ENCODE measurements at regions not wholly inside any gene's neighbourhood (a gene's known extent, or its start where the extent isn't known, plus 50 kb on each side); places are given as distances from the start of the nearest gene placed in this dataset.

GRCh38 chr15:31503256-31503655 is 176.6 kb downstream of the KLF13 start:
- no peak for TF ChIP-seq REST (IDR thresholded peaks at IDR 0.05; ENCODE audit: insufficient read depth in 1 of 2, low read depth in 2 of 2, low read length in 2 of 2)
- TF ChIP-seq SIN3A (IDR thresholded peaks at IDR 0.05; ENCODE audit: borderline replicate concordance, insufficient read depth, low read length), result no peak
- no peak for TF ChIP-seq POLR2AphosphoS5 (IDR thresholded peaks at IDR 0.05; ENCODE audit: low read depth, low read length)
- no peak for TF ChIP-seq TAF1 (IDR thresholded peaks at IDR 0.05; ENCODE audit: borderline replicate concordance, insufficient read depth, low read length)
- TF ChIP-seq FOXP2 (optimal IDR thresholded peaks at IDR 0.05; ENCODE audit: borderline replicate concordance, extremely low read depth, extremely low read length, insufficient read depth), result no peak

- TF ChIP-seq TAF1 (IDR thresholded peaks at IDR 0.05; ENCODE audit: borderline replicate concordance, insufficient read depth, low read length) (no peak), POLR2AphosphoS5 (IDR thresholded peaks at IDR 0.05; ENCODE audit: low read depth, low read length) (no peak), REST (IDR thresholded peaks at IDR 0.05; ENCODE audit: insufficient read depth in 1 of 2, low read depth in 2 of 2, low read length in 2 of 2) (no peak), FOXP2 (optimal IDR thresholded peaks at IDR 0.05; ENCODE audit: borderline replicate concordance, extremely low read depth, extremely low read length, insufficient read depth) (no peak), SIN3A (IDR thresholded peaks at IDR 0.05; ENCODE audit: borderline replicate concordance, insufficient read depth, low read length) (no peak)
Measured at GRCh38 chr15:31503758-31504461, 177.3 kb downstream of the KLF13 start.

- TF ChIP-seq SIN3A (IDR thresholded peaks at IDR 0.05; ENCODE audit: borderline replicate concordance, insufficient read depth, low read length) (no peak), TAF1 (IDR thresholded peaks at IDR 0.05; ENCODE audit: borderline replicate concordance, insufficient read depth, low read length) (no peak), FOXP2 (optimal IDR thresholded peaks at IDR 0.05; ENCODE audit: borderline replicate concordance, extremely low read depth, extremely low read length, insufficient read depth) (no peak), POLR2AphosphoS5 (IDR thresholded peaks at IDR 0.05; ENCODE audit: low read depth, low read length) (no peak), REST (IDR thresholded peaks at IDR 0.05; ENCODE audit: insufficient read depth in 1 of 2, low read depth in 2 of 2, low read length in 2 of 2) (no peak)
Measured at GRCh38 chr15:31504462-31504839, 177.8 kb downstream of the KLF13 start.

GRCh38 chr15:31508656-31509055 is 182.0 kb downstream of the KLF13 start:
- TF ChIP-seq REST (IDR thresholded peaks at IDR 0.05; ENCODE audit: insufficient read depth in 1 of 2, low read depth in 2 of 2, low read length in 2 of 2) (no peak), TAF1 (IDR thresholded peaks at IDR 0.05; ENCODE audit: borderline replicate concordance, insufficient read depth, low read length) (no peak), FOXP2 (optimal IDR thresholded peaks at IDR 0.05; ENCODE audit: borderline replicate concordance, extremely low read depth, extremely low read length, insufficient read depth) (no peak)

GRCh38 chr15:31510057-31510456 is 183.4 kb downstream of the KLF13 start:
- no peak for TF ChIP-seq SIN3A (IDR thresholded peaks at IDR 0.05; ENCODE audit: borderline replicate concordance, insufficient read depth, low read length)

Data from PFSK-1 (cell line).